Uterus (tissue), 2 donors: ENCODE measurements at regions not wholly inside any gene's neighbourhood (a gene's known extent, or its start where the extent isn't known, plus 50 kb on each side); places are given as distances from the start of the nearest gene placed in this dataset.

Experiments used
- POLR2A ChIP-seq, 2 donors: fragments of 450-650 bp; IDR thresholded peaks; one replicate each; pipeline ENCODE4 v1.6.1; 2016; ENCODE audit warnings: antibody characterized with exemption in 2 of 2, mild to moderate bottlenecking in 1 of 2, moderate library complexity in 1 of 2
- TF ChIP-seq, protein P1 (sequence below), 4 experiments: fragments of 200-600 bp in 2 of 4; fragments of 450-650 bp in 2 of 4; sonication (generic) in 2 of 4; IDR thresholded peaks; one replicate each; pipeline ENCODE4 v1.5.1; 2016 to 2019; ENCODE audit warnings: antibody characterized with exemption in 4 of 4, mild to moderate bottlenecking in 2 of 4, moderate library complexity in 1 of 4

DNA sequence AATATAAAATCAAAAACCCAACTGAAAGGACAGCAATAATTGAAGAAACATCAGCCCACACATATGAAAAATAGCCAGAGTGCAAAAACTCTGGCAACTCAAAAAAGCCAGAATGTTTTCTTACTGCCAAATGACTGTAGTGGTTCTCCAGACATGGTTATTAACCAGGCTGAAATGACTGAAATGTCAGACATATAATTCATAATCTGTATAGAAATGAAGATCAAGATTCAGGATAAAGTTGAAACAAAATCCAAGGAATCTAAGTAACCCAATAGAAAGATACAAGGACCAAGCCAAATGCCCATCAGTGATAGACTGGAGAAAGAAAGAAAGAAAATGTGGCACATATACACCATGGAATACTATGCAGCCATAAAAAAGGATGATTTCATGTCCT lies 553.3 kb upstream of the KLHL4 start:
- TF ChIP-seq, protein P1, sequence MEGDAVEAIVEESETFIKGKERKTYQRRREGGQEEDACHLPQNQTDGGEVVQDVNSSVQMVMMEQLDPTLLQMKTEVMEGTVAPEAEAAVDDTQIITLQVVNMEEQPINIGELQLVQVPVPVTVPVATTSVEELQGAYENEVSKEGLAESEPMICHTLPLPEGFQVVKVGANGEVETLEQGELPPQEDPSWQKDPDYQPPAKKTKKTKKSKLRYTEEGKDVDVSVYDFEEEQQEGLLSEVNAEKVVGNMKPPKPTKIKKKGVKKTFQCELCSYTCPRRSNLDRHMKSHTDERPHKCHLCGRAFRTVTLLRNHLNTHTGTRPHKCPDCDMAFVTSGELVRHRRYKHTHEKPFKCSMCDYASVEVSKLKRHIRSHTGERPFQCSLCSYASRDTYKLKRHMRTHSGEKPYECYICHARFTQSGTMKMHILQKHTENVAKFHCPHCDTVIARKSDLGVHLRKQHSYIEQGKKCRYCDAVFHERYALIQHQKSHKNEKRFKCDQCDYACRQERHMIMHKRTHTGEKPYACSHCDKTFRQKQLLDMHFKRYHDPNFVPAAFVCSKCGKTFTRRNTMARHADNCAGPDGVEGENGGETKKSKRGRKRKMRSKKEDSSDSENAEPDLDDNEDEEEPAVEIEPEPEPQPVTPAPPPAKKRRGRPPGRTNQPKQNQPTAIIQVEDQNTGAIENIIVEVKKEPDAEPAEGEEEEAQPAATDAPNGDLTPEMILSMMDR (IDR thresholded peaks at IDR 0.05) = no peak
- TF ChIP-seq POLR2A (IDR thresholded peaks at IDR 0.05) = no peak
